PC-9 (cell line): ENCODE measurements at regions not wholly inside any gene's neighbourhood (a gene's known extent, or its start where the extent isn't known, plus 50 kb on each side); places are given as distances from the start of the nearest gene placed in this dataset.

ENCODE experiments used
- EZH2 ChIP-seq: fragments of 200-600 bp; sonication (generic); IDR thresholded peaks from 2 replicates; pipeline ENCODE4 v1.8.0; 2017; ENCODE audit warnings: antibody characterized with exemption, low read depth
- TF ChIP-seq, protein P1 (sequence below): fragments of 200-600 bp; sonication (generic); conservative IDR thresholded peaks from 2 replicates; pipeline ENCODE4 v1.6.1; 2017; ENCODE audit warnings: mixed run types, antibody characterized with exemption, mild to moderate bottlenecking, moderate library complexity

GRCh38 chr9:108674766-108675530 lies 180.8 kb downstream of the ACTL7B start:
- TF ChIP-seq, protein P1, sequence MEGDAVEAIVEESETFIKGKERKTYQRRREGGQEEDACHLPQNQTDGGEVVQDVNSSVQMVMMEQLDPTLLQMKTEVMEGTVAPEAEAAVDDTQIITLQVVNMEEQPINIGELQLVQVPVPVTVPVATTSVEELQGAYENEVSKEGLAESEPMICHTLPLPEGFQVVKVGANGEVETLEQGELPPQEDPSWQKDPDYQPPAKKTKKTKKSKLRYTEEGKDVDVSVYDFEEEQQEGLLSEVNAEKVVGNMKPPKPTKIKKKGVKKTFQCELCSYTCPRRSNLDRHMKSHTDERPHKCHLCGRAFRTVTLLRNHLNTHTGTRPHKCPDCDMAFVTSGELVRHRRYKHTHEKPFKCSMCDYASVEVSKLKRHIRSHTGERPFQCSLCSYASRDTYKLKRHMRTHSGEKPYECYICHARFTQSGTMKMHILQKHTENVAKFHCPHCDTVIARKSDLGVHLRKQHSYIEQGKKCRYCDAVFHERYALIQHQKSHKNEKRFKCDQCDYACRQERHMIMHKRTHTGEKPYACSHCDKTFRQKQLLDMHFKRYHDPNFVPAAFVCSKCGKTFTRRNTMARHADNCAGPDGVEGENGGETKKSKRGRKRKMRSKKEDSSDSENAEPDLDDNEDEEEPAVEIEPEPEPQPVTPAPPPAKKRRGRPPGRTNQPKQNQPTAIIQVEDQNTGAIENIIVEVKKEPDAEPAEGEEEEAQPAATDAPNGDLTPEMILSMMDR: no peak
- no peak for TF ChIP-seq EZH2
